ENCODE measurements at regions not wholly inside any gene's neighbourhood (a gene's known extent, or its start where the extent isn't known, plus 50 kb on each side); places are given as distances from the start of the nearest gene placed in this dataset.

DNA sequence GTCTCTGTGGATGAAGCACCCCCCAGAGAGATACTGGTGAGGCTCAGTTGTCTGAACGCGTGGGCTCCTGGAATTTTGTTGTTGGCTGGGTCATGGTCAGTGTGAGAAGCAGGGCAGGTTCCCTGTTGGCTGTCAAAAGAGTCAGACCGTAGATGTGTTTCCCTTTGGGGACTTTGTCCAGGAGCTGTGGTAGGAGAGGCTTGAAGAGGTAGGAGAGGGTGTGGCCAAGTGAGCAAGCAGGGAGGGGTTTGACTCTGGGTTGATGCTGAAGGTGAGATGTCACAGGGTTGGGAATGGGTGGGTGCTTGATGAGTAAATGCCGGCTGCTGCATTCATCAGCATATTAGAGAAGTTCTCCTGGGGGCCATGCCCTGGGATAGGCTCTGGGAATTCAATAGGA is 803.2 kb downstream of the TBC1D22A start:
- no peak for DNase-seq (ENCODE audit: low read depth in 1 of 2, low spot score in 1 of 2)
- no peaks in the 10 kb centered on the region for H3K27me3 ChIP-seq (ENCODE audit: insufficient read depth, poor library complexity, severe bottlenecking)
- no peak overlapping the region for H3K27ac ChIP-seq (replicated peaks)
- H3K4me3 ChIP-seq (replicated peaks; ENCODE audit: insufficient read depth, low read length): no peak overlapping the region
- no peak for TF ChIP-seq GABPA (IDR thresholded peaks at IDR 0.05; ENCODE audit: low read depth)
- TF ChIP-seq, protein P1, sequence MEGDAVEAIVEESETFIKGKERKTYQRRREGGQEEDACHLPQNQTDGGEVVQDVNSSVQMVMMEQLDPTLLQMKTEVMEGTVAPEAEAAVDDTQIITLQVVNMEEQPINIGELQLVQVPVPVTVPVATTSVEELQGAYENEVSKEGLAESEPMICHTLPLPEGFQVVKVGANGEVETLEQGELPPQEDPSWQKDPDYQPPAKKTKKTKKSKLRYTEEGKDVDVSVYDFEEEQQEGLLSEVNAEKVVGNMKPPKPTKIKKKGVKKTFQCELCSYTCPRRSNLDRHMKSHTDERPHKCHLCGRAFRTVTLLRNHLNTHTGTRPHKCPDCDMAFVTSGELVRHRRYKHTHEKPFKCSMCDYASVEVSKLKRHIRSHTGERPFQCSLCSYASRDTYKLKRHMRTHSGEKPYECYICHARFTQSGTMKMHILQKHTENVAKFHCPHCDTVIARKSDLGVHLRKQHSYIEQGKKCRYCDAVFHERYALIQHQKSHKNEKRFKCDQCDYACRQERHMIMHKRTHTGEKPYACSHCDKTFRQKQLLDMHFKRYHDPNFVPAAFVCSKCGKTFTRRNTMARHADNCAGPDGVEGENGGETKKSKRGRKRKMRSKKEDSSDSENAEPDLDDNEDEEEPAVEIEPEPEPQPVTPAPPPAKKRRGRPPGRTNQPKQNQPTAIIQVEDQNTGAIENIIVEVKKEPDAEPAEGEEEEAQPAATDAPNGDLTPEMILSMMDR (IDR thresholded peaks at IDR 0.05; ENCODE audit: insufficient read depth, low read length): no peak
- no peak for TF ChIP-seq POLR2AphosphoS5 (IDR thresholded peaks at IDR 0.05; ENCODE audit: low read depth)
- TF ChIP-seq, protein P2, sequence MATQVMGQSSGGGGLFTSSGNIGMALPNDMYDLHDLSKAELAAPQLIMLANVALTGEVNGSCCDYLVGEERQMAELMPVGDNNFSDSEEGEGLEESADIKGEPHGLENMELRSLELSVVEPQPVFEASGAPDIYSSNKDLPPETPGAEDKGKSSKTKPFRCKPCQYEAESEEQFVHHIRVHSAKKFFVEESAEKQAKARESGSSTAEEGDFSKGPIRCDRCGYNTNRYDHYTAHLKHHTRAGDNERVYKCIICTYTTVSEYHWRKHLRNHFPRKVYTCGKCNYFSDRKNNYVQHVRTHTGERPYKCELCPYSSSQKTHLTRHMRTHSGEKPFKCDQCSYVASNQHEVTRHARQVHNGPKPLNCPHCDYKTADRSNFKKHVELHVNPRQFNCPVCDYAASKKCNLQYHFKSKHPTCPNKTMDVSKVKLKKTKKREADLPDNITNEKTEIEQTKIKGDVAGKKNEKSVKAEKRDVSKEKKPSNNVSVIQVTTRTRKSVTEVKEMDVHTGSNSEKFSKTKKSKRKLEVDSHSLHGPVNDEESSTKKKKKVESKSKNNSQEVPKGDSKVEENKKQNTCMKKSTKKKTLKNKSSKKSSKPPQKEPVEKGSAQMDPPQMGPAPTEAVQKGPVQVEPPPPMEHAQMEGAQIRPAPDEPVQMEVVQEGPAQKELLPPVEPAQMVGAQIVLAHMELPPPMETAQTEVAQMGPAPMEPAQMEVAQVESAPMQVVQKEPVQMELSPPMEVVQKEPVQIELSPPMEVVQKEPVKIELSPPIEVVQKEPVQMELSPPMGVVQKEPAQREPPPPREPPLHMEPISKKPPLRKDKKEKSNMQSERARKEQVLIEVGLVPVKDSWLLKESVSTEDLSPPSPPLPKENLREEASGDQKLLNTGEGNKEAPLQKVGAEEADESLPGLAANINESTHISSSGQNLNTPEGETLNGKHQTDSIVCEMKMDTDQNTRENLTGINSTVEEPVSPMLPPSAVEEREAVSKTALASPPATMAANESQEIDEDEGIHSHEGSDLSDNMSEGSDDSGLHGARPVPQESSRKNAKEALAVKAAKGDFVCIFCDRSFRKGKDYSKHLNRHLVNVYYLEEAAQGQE (IDR thresholded peaks at IDR 0.05; ENCODE audit: insufficient replicate concordance, low read depth): no peak
- TF ChIP-seq SPI1 (IDR thresholded peaks at IDR 0.05; ENCODE audit: borderline replicate concordance, low read depth): no peak

DNA sequence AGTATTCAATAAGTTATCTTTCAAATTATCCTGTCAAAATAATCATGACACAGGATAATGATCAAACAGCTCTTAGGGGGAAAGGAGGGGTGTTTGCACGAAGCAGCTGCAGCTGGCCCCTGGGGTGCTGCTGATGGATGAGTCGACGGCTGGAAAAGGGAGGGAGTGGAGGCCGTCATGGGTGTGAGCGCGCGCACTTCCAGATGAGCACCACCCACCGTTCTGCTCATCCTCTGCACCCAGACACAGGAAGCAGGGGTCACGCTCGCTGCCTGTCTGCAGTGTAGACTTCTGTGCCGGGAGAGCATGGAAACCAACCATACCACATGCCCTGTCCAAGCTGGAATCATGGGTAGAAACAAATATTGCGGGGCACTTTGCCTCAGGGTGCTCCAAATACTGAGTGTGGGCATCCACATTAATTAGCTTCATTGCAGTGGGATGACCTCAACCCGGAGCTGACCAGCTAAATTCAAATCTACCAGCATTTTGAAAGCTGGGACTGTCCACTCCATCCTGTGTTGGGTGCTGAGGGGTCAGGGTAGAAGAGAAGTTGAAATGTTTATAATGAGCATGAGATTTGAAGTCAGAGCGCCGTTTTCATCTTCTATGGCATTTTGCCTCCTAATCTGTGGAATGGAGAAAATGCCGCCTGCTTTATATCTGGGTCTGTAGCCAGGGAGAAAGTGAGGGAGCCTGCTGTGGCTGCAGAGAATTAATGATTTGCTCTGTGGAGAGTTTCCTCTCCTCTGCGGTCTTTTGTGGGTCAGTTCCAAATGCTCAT is 802.4 kb downstream of the TBC1D22A start:
- no peaks in the 10 kb centered on the region for H3K27me3 ChIP-seq (ENCODE audit: insufficient read depth, poor library complexity, severe bottlenecking)
- H3K4me3 ChIP-seq (replicated peaks; ENCODE audit: insufficient read depth, low read length): no peak overlapping the region
- TF ChIP-seq GABPA (IDR thresholded peaks at IDR 0.05; ENCODE audit: low read depth) (no peak), SPI1 (IDR thresholded peaks at IDR 0.05; ENCODE audit: borderline replicate concordance, low read depth) (no peak), POLR2AphosphoS5 (IDR thresholded peaks at IDR 0.05; ENCODE audit: low read depth) (no peak)
- TF ChIP-seq, protein P1 (IDR thresholded peaks at IDR 0.05; ENCODE audit: insufficient read depth, low read length): no peak
- TF ChIP-seq, protein P2 (IDR thresholded peaks at IDR 0.05; ENCODE audit: insufficient replicate concordance, low read depth): no peak
- no peak for DNase-seq (ENCODE audit: low read depth in 1 of 2, low spot score in 1 of 2)
- no peak overlapping the region for H3K27ac ChIP-seq (replicated peaks)

DNA sequence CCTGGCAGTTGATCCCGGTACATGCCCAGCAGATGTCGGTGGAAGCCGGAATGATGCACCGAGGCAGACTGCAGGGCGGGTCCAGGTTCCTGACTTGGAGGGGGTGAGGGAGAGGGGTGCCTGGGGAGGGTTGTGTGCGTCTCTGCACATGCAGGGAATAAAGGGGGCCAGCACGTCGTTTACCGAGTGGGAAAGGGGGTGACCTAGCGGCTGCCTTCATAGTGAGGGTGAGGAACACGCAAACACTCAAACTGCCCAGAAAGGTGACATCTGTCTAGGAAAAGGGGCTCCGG is 801.7 kb downstream of the TBC1D22A start:
- no peak for TF ChIP-seq POLR2AphosphoS5 (IDR thresholded peaks at IDR 0.05; ENCODE audit: low read depth)
- no peak for TF ChIP-seq SPI1 (IDR thresholded peaks at IDR 0.05; ENCODE audit: borderline replicate concordance, low read depth)
- TF ChIP-seq, protein P1 (IDR thresholded peaks at IDR 0.05; ENCODE audit: insufficient read depth, low read length): no peak
- TF ChIP-seq, protein P2 (IDR thresholded peaks at IDR 0.05; ENCODE audit: insufficient replicate concordance, low read depth): no peak
- no peak for DNase-seq (ENCODE audit: low read depth in 1 of 2, low spot score in 1 of 2)
- Histone ChIP-seq H3K27me3 (ENCODE audit: insufficient read depth, poor library complexity, severe bottlenecking) (no peaks in the 10 kb centered on the region), H3K27ac (replicated peaks) (no peak overlapping the region), H3K4me3 (replicated peaks; ENCODE audit: insufficient read depth, low read length) (no peak overlapping the region)

Measured in HL-60 (cell line).